ENCODE measurements at regions not wholly inside any gene's neighbourhood (a gene's known extent, or its start where the extent isn't known, plus 50 kb on each side); places are given as distances from the start of the nearest gene placed in this dataset.

DNA sequence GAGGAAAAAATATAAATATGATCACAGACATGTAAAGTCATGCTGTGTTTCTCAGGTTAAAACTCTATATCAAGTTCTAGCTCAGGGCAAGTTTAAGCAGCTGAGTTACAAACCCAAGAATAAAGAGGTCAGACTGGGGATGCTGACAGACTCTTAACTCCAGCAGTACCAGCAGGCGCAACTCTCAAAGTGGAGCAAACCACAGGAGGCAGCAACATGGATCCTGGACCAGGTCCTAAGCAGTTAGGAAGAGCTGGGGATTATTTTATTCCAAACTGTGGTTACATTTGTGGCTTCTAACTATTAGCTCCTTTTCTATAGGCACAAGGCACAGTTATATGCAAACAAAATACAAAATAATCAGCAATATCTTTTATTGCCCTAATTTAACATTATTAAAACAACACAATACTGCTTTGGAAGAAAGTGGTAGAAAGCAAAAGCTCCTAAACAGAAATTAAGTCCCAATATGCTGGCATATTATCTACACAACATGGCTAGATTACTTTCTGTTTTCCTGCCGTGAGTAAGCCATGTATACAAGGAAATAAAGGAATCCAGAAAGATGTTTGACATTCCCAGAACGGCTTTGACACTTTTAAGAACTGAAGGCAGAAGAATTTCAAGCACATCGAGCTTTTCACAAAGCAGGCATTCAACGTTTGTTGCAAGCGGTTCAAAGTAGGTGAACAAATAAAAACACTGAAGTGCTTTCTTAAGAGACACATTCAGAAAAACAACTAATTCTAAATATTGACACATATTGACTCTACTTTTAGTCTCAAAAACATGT is 378.8 kb upstream of the ZNF608 start:
- no peak overlapping the region for H3K27ac Mint-ChIP-seq
- no peaks in the 10 kb centered on the region for H3K27me3 Mint-ChIP-seq
- no peaks in the 10 kb centered on the region for H3K36me3 Mint-ChIP-seq (ENCODE audit: low read depth)
- no peaks in the 10 kb centered on the region for H3K4me1 Mint-ChIP-seq
- ATAC-seq, result no peak
- no peak overlapping the region for H3K4me3 Mint-ChIP-seq
- no peak for DNase-seq
- no peaks in the 10 kb centered on the region for H3K9me3 ChIP-seq (ENCODE audit: control insufficient read depth, low read length, poor library complexity, severe bottlenecking)

GRCh38 chr5:125126050-125126449 is 379.6 kb upstream of the ZNF608 start:
- no peaks in the 10 kb centered on the region for H3K36me3 Mint-ChIP-seq (ENCODE audit: low read depth)

DNA sequence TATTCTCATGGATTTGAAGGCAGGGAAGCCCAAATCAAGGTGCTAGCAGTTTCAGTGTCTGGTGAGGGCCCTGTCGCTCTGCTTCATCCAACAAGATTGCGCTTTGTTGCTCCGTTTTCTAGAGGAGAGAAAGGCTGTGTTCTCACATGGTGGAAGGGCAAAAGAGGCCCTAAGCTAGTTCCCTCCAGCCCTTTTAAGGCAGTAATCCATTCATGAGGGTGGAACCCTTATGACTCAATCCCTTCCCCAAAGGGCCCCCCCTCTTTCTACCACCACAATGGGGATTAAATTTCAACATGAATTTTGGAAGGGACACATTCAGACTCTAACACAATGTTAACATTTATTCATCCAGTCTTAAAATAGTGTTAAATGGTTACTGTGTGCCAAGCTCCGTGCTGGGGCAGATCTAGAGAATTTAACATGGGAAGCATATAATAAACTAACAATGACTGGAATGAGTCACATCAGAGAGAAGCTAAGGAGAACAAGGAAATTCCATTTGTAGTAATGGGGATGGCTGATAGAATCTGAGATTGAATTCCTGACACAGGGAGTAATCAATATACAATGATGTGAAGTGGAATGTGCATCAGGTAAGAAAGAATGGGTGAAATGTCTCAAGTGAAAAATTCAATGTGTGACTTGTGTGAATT is 382.8 kb upstream of the ZNF608 start:
- no peaks in the 10 kb centered on the region for H3K4me1 Mint-ChIP-seq
- no peak for DNase-seq
- H3K36me3 Mint-ChIP-seq (ENCODE audit: low read depth), result no peaks in the 10 kb centered on the region
- H3K9me3 ChIP-seq (ENCODE audit: control insufficient read depth, low read length, poor library complexity, severe bottlenecking), result no peaks in the 10 kb centered on the region
- no peak overlapping the region for H3K27ac Mint-ChIP-seq
- no peaks in the 10 kb centered on the region for H3K27me3 Mint-ChIP-seq
- no peak overlapping the region for H3K4me3 Mint-ChIP-seq
- no peak for ATAC-seq

More at GRCh38 chr5:125126050-125126449, 379.6 kb upstream of the ZNF608 start:
- no peak for DNase-seq
- ATAC-seq, result no peak
- Mint-ChIP-seq H3K4me1 (no peaks in the 10 kb centered on the region), H3K27me3 (no peaks in the 10 kb centered on the region), H3K4me3 (no peak overlapping the region), H3K27ac (no peak overlapping the region)
- H3K9me3 ChIP-seq (ENCODE audit: control insufficient read depth, low read length, poor library complexity, severe bottlenecking), result no peaks in the 10 kb centered on the region

DNA sequence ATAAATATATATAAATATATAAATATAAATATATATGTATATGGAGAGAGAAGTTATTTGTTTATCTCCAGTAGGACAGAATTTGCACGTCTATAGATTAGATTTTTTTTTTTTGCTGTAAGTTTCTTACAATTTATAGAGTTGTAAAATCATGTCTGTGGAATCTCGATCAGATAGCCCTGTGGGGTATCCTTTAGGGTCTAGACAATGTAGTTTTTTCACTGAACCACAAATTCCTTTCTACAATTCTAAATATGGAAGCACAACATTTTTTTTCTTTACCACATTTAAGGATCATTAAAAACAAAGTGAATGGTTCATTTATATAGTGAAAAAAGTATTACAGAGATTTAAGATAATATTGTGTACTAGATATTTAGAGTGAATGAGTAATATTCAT is 384.2 kb upstream of the ZNF608 start:
- ATAC-seq (no peak), DNase-seq (no peak)
- Mint-ChIP-seq H3K36me3 (ENCODE audit: low read depth) (no peaks in the 10 kb centered on the region), H3K27me3 (no peaks in the 10 kb centered on the region), H3K27ac (no peak overlapping the region), H3K4me1 (no peaks in the 10 kb centered on the region), H3K4me3 (no peak overlapping the region)
- no peaks in the 10 kb centered on the region for H3K9me3 ChIP-seq (ENCODE audit: control insufficient read depth, low read length, poor library complexity, severe bottlenecking)

GRCh38 chr5:125134216-125135081 is 388.0 kb upstream of the ZNF608 start:
- H3K27me3 Mint-ChIP-seq, result no peaks in the 10 kb centered on the region
- no peaks in the 10 kb centered on the region for H3K9me3 ChIP-seq (ENCODE audit: control insufficient read depth, low read length, poor library complexity, severe bottlenecking)
- H3K36me3 Mint-ChIP-seq (ENCODE audit: low read depth), result no peaks in the 10 kb centered on the region
- no peak for DNase-seq
- no peak overlapping the region for H3K4me3 Mint-ChIP-seq
- no peaks in the 10 kb centered on the region for H3K4me1 Mint-ChIP-seq
- H3K27ac Mint-ChIP-seq, result no peak overlapping the region
- no peak for ATAC-seq

DNA sequence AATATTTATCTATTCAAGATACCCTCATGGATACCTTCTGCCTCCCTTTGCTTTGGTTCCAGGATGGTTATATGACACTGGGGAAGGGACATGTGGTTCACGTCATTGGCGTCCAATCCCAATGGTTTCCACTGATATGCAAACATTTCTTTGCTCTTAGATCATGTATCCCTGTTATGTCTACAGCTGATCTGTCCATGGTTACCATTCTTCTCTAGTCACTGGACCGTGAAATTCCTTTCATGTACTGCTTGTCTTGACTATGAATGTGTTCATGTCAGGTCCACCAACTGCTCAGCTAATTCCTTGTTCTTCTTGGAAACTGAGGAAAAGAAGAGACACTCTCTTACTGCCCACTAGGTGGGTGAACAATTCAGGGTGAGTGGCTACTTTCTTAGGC is 391.1 kb upstream of the ZNF608 start:
- H3K9me3 ChIP-seq (ENCODE audit: control insufficient read depth, low read length, poor library complexity, severe bottlenecking), result no peaks in the 10 kb centered on the region
- no peak for DNase-seq
- Mint-ChIP-seq H3K36me3 (ENCODE audit: low read depth) (no peaks in the 10 kb centered on the region), H3K27ac (no peak overlapping the region), H3K4me3 (no peak overlapping the region), H3K4me1 (no peaks in the 10 kb centered on the region), H3K27me3 (no peaks in the 10 kb centered on the region)
- no peak for ATAC-seq

DNA sequence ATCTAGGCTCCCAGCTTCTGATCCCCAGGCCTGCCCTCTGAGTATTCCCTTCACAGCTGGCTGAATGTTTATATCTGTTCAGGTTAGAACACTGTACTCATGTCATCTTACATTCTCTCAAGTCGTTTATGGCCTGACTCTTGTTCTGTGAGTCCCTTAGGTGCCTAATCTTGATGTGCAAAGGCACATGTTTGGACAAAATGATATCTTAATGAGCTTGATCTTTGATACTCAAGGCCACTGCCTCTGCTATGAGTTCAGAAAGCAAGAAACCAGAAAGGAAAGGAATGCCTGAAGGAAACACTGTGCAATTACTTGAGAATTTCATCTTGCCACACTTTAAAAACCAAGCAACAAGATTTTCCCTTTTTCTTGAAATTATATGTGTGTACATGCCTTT is 391.8 kb upstream of the ZNF608 start:
- Mint-ChIP-seq H3K27ac (no peak overlapping the region), H3K36me3 (ENCODE audit: low read depth) (no peaks in the 10 kb centered on the region), H3K27me3 (no peaks in the 10 kb centered on the region), H3K4me1 (no peaks in the 10 kb centered on the region), H3K4me3 (no peak overlapping the region)
- H3K9me3 ChIP-seq (ENCODE audit: control insufficient read depth, low read length, poor library complexity, severe bottlenecking), result no peaks in the 10 kb centered on the region
- no peak for DNase-seq
- ATAC-seq, result no peak

DNA sequence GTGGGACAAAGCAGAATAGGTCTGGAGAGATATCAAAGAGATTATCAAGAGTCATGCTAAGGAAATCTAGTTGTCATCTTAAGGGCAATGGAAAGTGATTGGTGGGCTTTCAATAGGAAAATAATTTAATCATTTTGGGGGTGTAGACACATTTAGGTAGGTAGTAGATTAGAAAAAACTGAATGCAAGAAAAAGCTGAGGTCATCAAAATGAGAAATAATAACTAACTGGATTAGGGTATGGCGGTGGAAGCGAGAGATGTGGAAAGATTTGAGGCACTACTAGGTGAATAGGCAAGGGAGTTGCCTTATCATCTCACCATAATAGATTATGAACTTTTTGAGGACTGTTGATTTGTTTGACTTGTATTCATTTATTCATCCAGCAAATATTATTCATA is 393.2 kb upstream of the ZNF608 start:
- Mint-ChIP-seq H3K4me1 (no peaks in the 10 kb centered on the region), H3K27me3 (no peaks in the 10 kb centered on the region), H3K36me3 (ENCODE audit: low read depth) (no peaks in the 10 kb centered on the region), H3K27ac (no peak overlapping the region), H3K4me3 (no peak overlapping the region)
- no peak for DNase-seq
- ATAC-seq, result no peak
- H3K9me3 ChIP-seq (ENCODE audit: control insufficient read depth, low read length, poor library complexity, severe bottlenecking), result no peaks in the 10 kb centered on the region

DNA sequence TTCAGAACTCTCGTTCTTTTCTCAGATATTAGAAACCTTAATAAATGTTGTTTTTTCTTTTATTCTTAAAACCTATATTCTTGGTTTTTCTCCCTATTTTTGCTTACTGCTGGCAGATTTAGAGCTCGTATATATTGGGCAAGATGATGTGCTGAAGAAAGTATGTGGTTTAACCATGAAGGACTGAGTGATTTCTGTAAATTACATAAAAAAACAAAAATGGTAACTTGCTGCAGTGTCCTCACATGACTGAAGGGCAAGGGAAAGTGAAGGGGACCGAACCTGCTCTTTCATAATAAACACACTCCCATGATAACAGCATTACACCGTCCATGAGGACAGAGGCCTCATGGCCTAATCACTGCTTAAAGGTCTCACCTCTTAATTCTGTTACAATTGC is 393.8 kb upstream of the ZNF608 start:
- DNase-seq (no peak), ATAC-seq (no peak)
- no peaks in the 10 kb centered on the region for H3K4me1 Mint-ChIP-seq
- H3K9me3 ChIP-seq (ENCODE audit: control insufficient read depth, low read length, poor library complexity, severe bottlenecking), result no peaks in the 10 kb centered on the region
- no peaks in the 10 kb centered on the region for H3K27me3 Mint-ChIP-seq
- H3K4me3 Mint-ChIP-seq, result no peak overlapping the region
- no peak overlapping the region for H3K27ac Mint-ChIP-seq
- H3K36me3 Mint-ChIP-seq (ENCODE audit: low read depth), result no peaks in the 10 kb centered on the region

DNA sequence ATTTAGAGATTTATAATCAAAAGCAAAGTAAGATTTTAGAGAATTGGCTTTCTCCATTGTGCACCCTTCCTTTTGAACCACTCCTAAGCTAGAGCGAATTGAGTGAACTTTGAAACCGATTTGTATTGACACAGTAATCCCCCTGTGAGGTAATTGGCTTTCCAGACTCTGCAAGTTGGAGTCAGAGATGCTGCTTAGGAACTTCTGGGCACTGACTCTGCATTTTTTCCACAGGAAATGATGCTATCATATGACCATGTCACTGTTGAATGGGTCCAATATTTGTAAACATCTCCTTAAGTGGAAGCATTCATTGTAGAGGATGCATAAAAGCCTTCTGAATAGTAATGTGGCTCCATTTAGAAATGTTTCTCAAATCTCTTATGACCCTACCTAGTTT is 394.4 kb upstream of the ZNF608 start:
- no peaks in the 10 kb centered on the region for H3K9me3 ChIP-seq (ENCODE audit: control insufficient read depth, low read length, poor library complexity, severe bottlenecking)
- Mint-ChIP-seq H3K4me1 (no peaks in the 10 kb centered on the region), H3K27ac (no peak overlapping the region), H3K36me3 (ENCODE audit: low read depth) (no peaks in the 10 kb centered on the region), H3K27me3 (no peaks in the 10 kb centered on the region), H3K4me3 (no peak overlapping the region)
- no peak for ATAC-seq
- DNase-seq, result no peak

DNA sequence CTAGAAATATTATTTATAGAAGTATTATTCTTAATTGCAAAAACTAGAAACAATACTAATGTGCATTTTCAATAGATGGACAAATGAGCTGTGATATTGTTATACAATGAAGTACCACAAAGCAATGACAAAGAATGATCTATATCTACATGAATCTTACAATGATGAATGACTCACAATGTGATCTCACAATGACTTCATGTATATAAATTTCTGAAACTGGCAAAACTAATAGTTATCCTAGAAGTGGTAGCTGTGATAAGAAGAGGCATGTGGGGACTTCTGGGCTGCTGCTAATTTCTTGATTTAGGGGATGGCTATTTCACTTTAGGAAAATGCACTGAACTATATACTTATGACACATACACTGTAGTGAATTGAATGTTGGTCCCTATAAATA is 396.0 kb upstream of the ZNF608 start:
- H3K9me3 ChIP-seq (ENCODE audit: control insufficient read depth, low read length, poor library complexity, severe bottlenecking), result no peaks in the 10 kb centered on the region
- Mint-ChIP-seq H3K36me3 (ENCODE audit: low read depth) (no peaks in the 10 kb centered on the region), H3K4me3 (no peak overlapping the region), H3K27ac (no peak overlapping the region), H3K27me3 (no peaks in the 10 kb centered on the region), H3K4me1 (no peaks in the 10 kb centered on the region)
- ATAC-seq (no peak), DNase-seq (no peak)

DNA sequence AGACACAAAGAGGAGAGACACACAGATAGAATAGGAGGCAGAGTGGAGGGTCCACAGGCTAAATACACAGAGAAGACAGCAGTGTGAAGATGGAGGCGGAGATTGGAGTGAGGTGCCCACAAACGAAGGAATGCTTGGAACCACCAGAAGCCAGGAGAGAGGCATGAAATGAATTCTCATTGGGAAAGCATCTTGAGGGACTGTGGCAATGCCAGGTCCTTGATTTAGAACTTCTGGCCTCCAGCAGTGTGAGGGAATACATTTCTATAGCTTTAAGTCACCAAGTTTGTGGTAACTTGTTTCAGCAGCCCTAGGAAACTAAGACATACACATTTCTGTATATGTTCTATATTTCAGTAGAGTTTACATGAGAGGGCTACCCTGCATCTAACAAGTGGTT is 396.6 kb upstream of the ZNF608 start:
- Mint-ChIP-seq H3K27me3 (no peaks in the 10 kb centered on the region), H3K4me3 (no peak overlapping the region), H3K27ac (no peak overlapping the region), H3K4me1 (no peaks in the 10 kb centered on the region), H3K36me3 (ENCODE audit: low read depth) (no peaks in the 10 kb centered on the region)
- ATAC-seq (no peak), DNase-seq (no peak)
- no peaks in the 10 kb centered on the region for H3K9me3 ChIP-seq (ENCODE audit: control insufficient read depth, low read length, poor library complexity, severe bottlenecking)

DNA sequence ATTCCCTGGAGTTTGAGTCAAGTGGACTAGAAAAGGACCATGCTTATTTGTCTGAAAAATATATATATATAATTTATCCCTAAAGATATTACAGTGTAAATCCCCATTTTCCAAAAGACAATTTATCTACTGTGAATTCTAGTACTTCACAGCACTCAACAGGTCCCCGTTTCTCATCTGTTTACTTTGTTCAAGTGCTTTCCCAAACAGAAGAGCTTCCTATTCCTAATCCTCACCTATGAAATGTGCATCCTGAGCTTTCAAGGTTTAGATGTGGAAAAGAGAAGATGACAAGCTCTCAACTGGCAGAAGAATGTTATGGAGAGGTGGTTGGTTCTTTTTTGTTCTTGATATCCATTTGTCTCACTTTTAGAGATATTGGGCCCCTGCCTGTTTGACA is 401.6 kb upstream of the ZNF608 start:
- Mint-ChIP-seq H3K27ac (no peak overlapping the region), H3K36me3 (ENCODE audit: low read depth) (no peaks in the 10 kb centered on the region), H3K4me1 (no peaks in the 10 kb centered on the region), H3K27me3 (no peaks in the 10 kb centered on the region), H3K4me3 (no peak overlapping the region)
- ATAC-seq (no peak), DNase-seq (no peak)
- H3K9me3 ChIP-seq (ENCODE audit: control insufficient read depth, low read length, poor library complexity, severe bottlenecking), result no peaks in the 10 kb centered on the region
